Right atrium auricular region (tissue), 2 donors: ENCODE measurements at regions not wholly inside any gene's neighbourhood (a gene's known extent, or its start where the extent isn't known, plus 50 kb on each side); places are given as distances from the start of the nearest gene placed in this dataset.

Source experiments
- DNase-seq: peaks from one replicate; pipeline ENCODE4 v3.0.0-alpha.2; 2019; ENCODE audit warnings: low spot score
- H3K27ac ChIP-seq, 2 donors: fragments of 200-600 bp; sonication (generic); 1 replicate in 1 of 2; 2 replicates in 1 of 2; pipeline ENCODE4 v1.5.1; 2016 to 2019
- H3K27me3 ChIP-seq, 2 donors: fragments of 200-600 bp; sonication (generic); one replicate each; pipeline versions ENCODE4 v1.5.1 to v1.6.0; 2017 to 2019
- H3K36me3 ChIP-seq: fragments of 200-600 bp; sonication (generic); one replicate; pipeline ENCODE4 v1.5.1; 2016
- H3K4me1 ChIP-seq, 2 donors: fragments of 200-600 bp; sonication (generic); one replicate each; pipeline versions ENCODE4 v1.5.1 to v1.6.0; 2017 to 2019
- H3K4me3 ChIP-seq, 2 donors: fragments of 200-600 bp; sonication (generic); 1 replicate in 1 of 2; 2 replicates in 1 of 2; pipeline ENCODE4 v1.5.1; 2017 to 2019; ENCODE audit warnings: mild to moderate bottlenecking in 1 of 2, moderate library complexity in 1 of 2
- H3K9me3 ChIP-seq, 2 donors: fragments of 200-600 bp; sonication (generic); one replicate each; pipeline ENCODE4 v1.5.1; 2019
- CTCF ChIP-seq, 2 donors: fragments of 200-600 bp; sonication (generic); IDR thresholded peaks; one replicate each; pipeline ENCODE4 v1.5.1; 2019; ENCODE audit warnings: antibody characterized with exemption in 2 of 2

- Histone ChIP-seq H3K27me3 (no peaks in the 10 kb centered on the region), H3K36me3 (no peaks in the 10 kb centered on the region)
- no peak for TF ChIP-seq CTCF (IDR thresholded peaks at IDR 0.05)
Observed at GRCh38 chr2:56962673-56963072, 778.9 kb downstream of the CCDC85A start.

GRCh38 chr2:56969513-56969912, 785.7 kb downstream of the CCDC85A start:
- Histone ChIP-seq H3K27me3 (no peaks in the 10 kb centered on the region), H3K9me3 (no peaks in the 10 kb centered on the region), H3K4me1 (no peaks in the 10 kb centered on the region), H3K27ac (no peak overlapping the region), H3K4me3 (no peak overlapping the region), H3K36me3 (no peaks in the 10 kb centered on the region)
- no peak for TF ChIP-seq CTCF (IDR thresholded peaks at IDR 0.05)
- DNase-seq, result no peak

More at GRCh38 chr2:56962673-56963072, 778.9 kb downstream of the CCDC85A start:
- DNase-seq, result no peak
- Histone ChIP-seq H3K9me3 (no peaks in the 10 kb centered on the region), H3K4me3 (no peak overlapping the region), H3K27ac (no peak overlapping the region), H3K4me1 (no peaks in the 10 kb centered on the region)

GRCh38 chr2:56971383-56971974, 787.7 kb downstream of the CCDC85A start:
- Histone ChIP-seq H3K9me3 (no peaks in the 10 kb centered on the region), H3K4me1 (no peaks in the 10 kb centered on the region), H3K27me3 (no peaks in the 10 kb centered on the region), H3K4me3 (no peak overlapping the region), H3K27ac (no peak overlapping the region), H3K36me3 (no peaks in the 10 kb centered on the region)
- no peak for DNase-seq
- TF ChIP-seq CTCF (IDR thresholded peaks at IDR 0.05), result no peak

GRCh38 chr2:56981554-56981953, 797.8 kb downstream of the CCDC85A start:
- H3K27me3 ChIP-seq, result no peaks in the 10 kb centered on the region
- H3K27ac ChIP-seq, result no peak overlapping the region
- H3K4me3 ChIP-seq, result no peak overlapping the region
- no peaks in the 10 kb centered on the region for H3K36me3 ChIP-seq
- no peaks in the 10 kb centered on the region for H3K4me1 ChIP-seq
- peaks cover 0 to 14% of the 10 kb centered on the region in 2 donors for H3K9me3 ChIP-seq
- no peak for DNase-seq
- TF ChIP-seq CTCF (IDR thresholded peaks at IDR 0.05), result no peak

GRCh38 chr2:56985609-56986008, 801.8 kb downstream of the CCDC85A start:
- no peaks in the 10 kb centered on the region for H3K9me3 ChIP-seq
- no peaks in the 10 kb centered on the region for H3K27me3 ChIP-seq
- H3K4me3 ChIP-seq, result no peak overlapping the region
- H3K36me3 ChIP-seq, result no peaks in the 10 kb centered on the region
- H3K4me1 ChIP-seq, result no peaks in the 10 kb centered on the region
- DNase-seq, result no peak
- no peak overlapping the region for H3K27ac ChIP-seq
- no peak for TF ChIP-seq CTCF (IDR thresholded peaks at IDR 0.05)

GRCh38 chr2:57022496-57022895, 838.7 kb downstream of the CCDC85A start:
- no peak for TF ChIP-seq CTCF (IDR thresholded peaks at IDR 0.05)
- H3K4me1 ChIP-seq, result no peaks in the 10 kb centered on the region
- DNase-seq, result no peak

More at GRCh38 chr2:57022496-57022895, 838.7 kb downstream of the CCDC85A start:
- Histone ChIP-seq H3K36me3 (no peaks in the 10 kb centered on the region), H3K9me3 (peaks cover 0 to 3% of the 10 kb centered on the region in 2 donors), H3K27ac (no peak overlapping the region), H3K27me3 (no peaks in the 10 kb centered on the region), H3K4me3 (no peak overlapping the region)
